ENCODE measurements at regions not wholly inside any gene's neighbourhood (a gene's known extent, or its start where the extent isn't known, plus 50 kb on each side); places are given as distances from the start of the nearest gene placed in this dataset.
"Not testable (repeated sequence)": the region's sequence is repeated elsewhere in the genome, so short reads cannot be mapped to it uniquely, and the experiment has no call there.

- no peak overlapping the region for H3K4me2 ChIP-seq
- DNase-seq (ENCODE audit: low spot score): peak; percentile 40
- no peak overlapping the region for H2AFZ ChIP-seq
- TF ChIP-seq EZH2phosphoT487 (IDR thresholded peaks at IDR 0.05; ENCODE audit: low read depth, severe bottlenecking, unreplicated experiment) (no peak), CTCF (IDR thresholded peaks at IDR 0.05; ENCODE audit: poor library complexity) (peak; percentile 41)
- H3K9me2 ChIP-seq (replicated peaks; ENCODE audit: insufficient read depth): no peaks in the 10 kb centered on the region
- WGBS (ENCODE audit: low lambda C conversion rate, missing lambda C conversion rate): 61% methylated on average over 3 of the region's 3 CpGs
- H3K36me3 ChIP-seq (replicated peaks; ENCODE audit: insufficient read depth, low read depth): no peaks in the 10 kb centered on the region
- no peaks in the 10 kb centered on the region for H3K9me3 ChIP-seq (ENCODE audit: low read depth)
- H4K20me1 ChIP-seq (ENCODE audit: insufficient read depth, poor library complexity, severe bottlenecking): no peaks in the 10 kb centered on the region
- no peaks in the 10 kb centered on the region for H3K79me2 ChIP-seq
- no peak overlapping the region for H3K4me3 ChIP-seq
- H3K27me3 ChIP-seq: peaks cover 6% of the 10 kb centered on the region
- H3K27ac ChIP-seq: no peak overlapping the region
- H3K4me1 ChIP-seq (ENCODE audit: insufficient read depth): peaks cover 13% of the 10 kb centered on the region
Measured at GRCh38 chr3:197454014-197454413, 101.8 kb downstream of the BDH1 start.

- TF ChIP-seq EZH2phosphoT487 (IDR thresholded peaks at IDR 0.05; ENCODE audit: low read depth, severe bottlenecking, unreplicated experiment): no peak
- TF ChIP-seq EZH2 (IDR thresholded peaks at IDR 0.05; ENCODE audit: borderline replicate concordance): no peak
- DNase-seq (ENCODE audit: low spot score): no peak
- no peak overlapping the region for H3K4me3 ChIP-seq
- H3K9me3 ChIP-seq (ENCODE audit: low read depth): no peaks in the 10 kb centered on the region
- no peak overlapping the region for H2AFZ ChIP-seq
- H3K4me1 ChIP-seq (ENCODE audit: insufficient read depth): peaks cover 2% of the 10 kb centered on the region
- H4K20me1 ChIP-seq (ENCODE audit: insufficient read depth, poor library complexity, severe bottlenecking): no peaks in the 10 kb centered on the region
- H3K9me2 ChIP-seq (replicated peaks; ENCODE audit: insufficient read depth): no peaks in the 10 kb centered on the region
- no peak overlapping the region for H3K4me2 ChIP-seq
- no peaks in the 10 kb centered on the region for H3K79me2 ChIP-seq
- WGBS (ENCODE audit: low lambda C conversion rate, missing lambda C conversion rate): 85% methylated on average over 4 of the region's 4 CpGs
- H3K36me3 ChIP-seq (replicated peaks; ENCODE audit: insufficient read depth, low read depth): no peaks in the 10 kb centered on the region
- peaks cover 6% of the 10 kb centered on the region for H3K27me3 ChIP-seq
- H3K27ac ChIP-seq: no peak overlapping the region
Measured at GRCh38 chr3:197450810-197451209, 105.0 kb downstream of the BDH1 start.

- Histone ChIP-seq H3K9me3 (ENCODE audit: low read depth) (no peaks in the 10 kb centered on the region), H3K79me2 (no peaks in the 10 kb centered on the region), H3K4me1 (ENCODE audit: insufficient read depth) (no peaks in the 10 kb centered on the region), H3K36me3 (replicated peaks; ENCODE audit: insufficient read depth, low read depth) (no peaks in the 10 kb centered on the region), H2AFZ (no peak overlapping the region), H3K27ac (no peak overlapping the region), H3K4me3 (no peak overlapping the region), H3K4me2 (no peak overlapping the region), H3K27me3 (peaks cover 6% of the 10 kb centered on the region), H3K9me2 (replicated peaks; ENCODE audit: insufficient read depth) (no peaks in the 10 kb centered on the region), H4K20me1 (ENCODE audit: insufficient read depth, poor library complexity, severe bottlenecking) (no peaks in the 10 kb centered on the region)
- DNase-seq (ENCODE audit: low spot score): no peak
- WGBS (ENCODE audit: low lambda C conversion rate, missing lambda C conversion rate): 52% methylated on average over 2 of the region's 2 CpGs
- no peak for TF ChIP-seq EZH2 (IDR thresholded peaks at IDR 0.05; ENCODE audit: borderline replicate concordance)
- TF ChIP-seq CTCF (IDR thresholded peaks at IDR 0.05; ENCODE audit: poor library complexity): no peak
- no peak for TF ChIP-seq EZH2phosphoT487 (IDR thresholded peaks at IDR 0.05; ENCODE audit: low read depth, severe bottlenecking, unreplicated experiment)
Measured at GRCh38 chr3:197450308-197450707, 105.5 kb downstream of the BDH1 start.

GRCh38 chr3:197449181-197449580 lies 106.6 kb downstream of the BDH1 start:
- H3K4me2 ChIP-seq; H3K79me2 ChIP-seq; H2AFZ ChIP-seq; H3K9me3 ChIP-seq (ENCODE audit: low read depth); H3K27me3 ChIP-seq; DNase-seq (ENCODE audit: low spot score); H3K4me1 ChIP-seq (ENCODE audit: insufficient read depth); H3K36me3 ChIP-seq (replicated peaks; ENCODE audit: insufficient read depth, low read depth); H3K4me3 ChIP-seq; H3K27ac ChIP-seq; H4K20me1 ChIP-seq (ENCODE audit: insufficient read depth, poor library complexity, severe bottlenecking); H3K9me2 ChIP-seq (replicated peaks; ENCODE audit: insufficient read depth): not testable (repeated sequence)
- WGBS (ENCODE audit: low lambda C conversion rate, missing lambda C conversion rate): 98% methylated on average over 3 of the region's 3 CpGs

- not testable (repeated sequence) for H3K4me1 ChIP-seq (ENCODE audit: insufficient read depth); DNase-seq (ENCODE audit: low spot score); H3K9me2 ChIP-seq (replicated peaks; ENCODE audit: insufficient read depth); H3K4me2 ChIP-seq; H2AFZ ChIP-seq; H3K27me3 ChIP-seq; H3K27ac ChIP-seq; H4K20me1 ChIP-seq (ENCODE audit: insufficient read depth, poor library complexity, severe bottlenecking); H3K79me2 ChIP-seq; H3K9me3 ChIP-seq (ENCODE audit: low read depth); H3K36me3 ChIP-seq (replicated peaks; ENCODE audit: insufficient read depth, low read depth); H3K4me3 ChIP-seq
- WGBS (ENCODE audit: low lambda C conversion rate, missing lambda C conversion rate): 89% methylated on average over 6 of the region's 6 CpGs
Measured at GRCh38 chr3:197447781-197448180, 108.0 kb downstream of the BDH1 start.

Data from hepatocyte (in vitro differentiated cells).